Fibroblast of villous mesenchyme (primary cell): ENCODE measurements at regions not wholly inside any gene's neighbourhood (a gene's known extent, or its start where the extent isn't known, plus 50 kb on each side); places are given as distances from the start of the nearest gene placed in this dataset.
A peak's percentile ranks its signal among the peaks of the same experiment; 100 is the strongest.
"Not testable (repeated sequence)": the region's sequence is repeated elsewhere in the genome, so short reads cannot be mapped to it uniquely, and the experiment has no call there.

Source experiments
- DNase-seq: peaks from one replicate; pipeline ENCODE4 v3.0.0-alpha.2; 2010; ENCODE audit warnings: low read depth
- H3K4me3 ChIP-seq: 2 replicates; pipeline ENCODE4 v1.5.1; 2011; ENCODE audit warnings: low read depth, mild to moderate bottlenecking, low read length
- TF ChIP-seq, protein P1 (sequence below): IDR thresholded peaks from 2 replicates; pipeline ENCODE4 v1.5.1; 2012; ENCODE audit warnings: low read depth, mild to moderate bottlenecking, low read length; ENCODE audit not compliant: insufficient read depth

DNA sequence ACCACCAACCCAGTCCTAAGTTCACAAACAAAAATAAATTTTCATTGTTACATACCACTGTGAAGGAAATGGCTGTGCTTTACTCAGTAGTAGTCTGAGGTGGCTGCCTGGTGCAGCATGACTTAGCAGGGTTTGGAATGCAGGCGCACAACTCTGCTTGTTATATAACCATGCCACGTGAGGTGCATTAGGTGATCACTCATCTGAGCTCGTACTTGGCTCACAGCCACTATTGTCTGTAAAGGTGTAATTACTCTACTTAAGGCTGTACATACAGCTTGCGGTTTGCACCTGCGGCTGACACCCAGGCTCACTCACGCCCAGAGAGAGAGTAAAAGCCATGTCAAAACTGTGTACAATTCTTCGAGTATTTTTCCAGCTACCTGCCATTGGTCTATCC is 599.4 kb downstream of the LTN1 start:
- TF ChIP-seq, protein P1, sequence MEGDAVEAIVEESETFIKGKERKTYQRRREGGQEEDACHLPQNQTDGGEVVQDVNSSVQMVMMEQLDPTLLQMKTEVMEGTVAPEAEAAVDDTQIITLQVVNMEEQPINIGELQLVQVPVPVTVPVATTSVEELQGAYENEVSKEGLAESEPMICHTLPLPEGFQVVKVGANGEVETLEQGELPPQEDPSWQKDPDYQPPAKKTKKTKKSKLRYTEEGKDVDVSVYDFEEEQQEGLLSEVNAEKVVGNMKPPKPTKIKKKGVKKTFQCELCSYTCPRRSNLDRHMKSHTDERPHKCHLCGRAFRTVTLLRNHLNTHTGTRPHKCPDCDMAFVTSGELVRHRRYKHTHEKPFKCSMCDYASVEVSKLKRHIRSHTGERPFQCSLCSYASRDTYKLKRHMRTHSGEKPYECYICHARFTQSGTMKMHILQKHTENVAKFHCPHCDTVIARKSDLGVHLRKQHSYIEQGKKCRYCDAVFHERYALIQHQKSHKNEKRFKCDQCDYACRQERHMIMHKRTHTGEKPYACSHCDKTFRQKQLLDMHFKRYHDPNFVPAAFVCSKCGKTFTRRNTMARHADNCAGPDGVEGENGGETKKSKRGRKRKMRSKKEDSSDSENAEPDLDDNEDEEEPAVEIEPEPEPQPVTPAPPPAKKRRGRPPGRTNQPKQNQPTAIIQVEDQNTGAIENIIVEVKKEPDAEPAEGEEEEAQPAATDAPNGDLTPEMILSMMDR: no peak
- no peak for DNase-seq
- H3K4me3 ChIP-seq: no peak overlapping the region

DNA sequence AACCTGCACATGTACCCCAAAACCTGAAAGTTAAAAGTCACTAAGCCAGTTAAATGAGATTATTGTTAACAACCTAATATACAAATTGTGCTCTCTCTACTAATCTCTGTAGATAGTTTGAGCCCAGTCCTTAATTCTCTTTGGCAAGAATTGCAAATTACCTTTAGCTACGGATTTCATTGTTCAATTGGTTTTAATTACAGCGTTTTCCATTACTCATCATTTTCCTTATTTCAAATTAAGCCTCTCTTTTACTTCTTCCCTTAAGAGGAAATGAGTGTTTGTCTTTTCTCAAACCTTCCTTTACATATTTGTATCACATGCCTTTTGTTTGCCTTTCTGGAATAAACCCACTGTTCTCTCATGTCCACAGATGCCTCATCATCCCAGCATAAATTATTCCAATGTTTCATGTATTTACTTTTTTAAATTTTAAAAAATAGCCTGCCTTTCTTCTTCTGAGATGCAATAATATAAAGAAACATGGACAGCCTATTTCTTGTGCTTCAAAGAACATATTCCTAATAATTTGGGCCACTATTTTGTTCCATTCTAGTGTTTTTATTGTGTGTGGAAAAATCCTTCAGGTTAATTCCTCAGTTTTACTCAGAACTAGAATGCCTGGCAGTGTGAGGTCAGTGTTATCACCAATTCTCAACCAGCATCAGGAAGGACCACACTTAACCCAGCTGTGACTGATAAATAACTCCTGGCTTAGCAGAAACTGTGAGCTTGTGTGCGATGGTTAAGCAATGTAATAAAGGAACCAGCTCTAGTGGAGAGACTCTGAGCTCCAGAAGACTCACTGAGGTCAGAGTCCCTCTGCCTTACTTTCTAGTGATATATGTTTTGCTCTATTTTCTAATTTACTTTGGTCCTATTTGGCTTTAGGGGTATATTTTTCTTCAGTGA is 600.5 kb downstream of the LTN1 start:
- TF ChIP-seq, protein P1: no peak
- DNase-seq: peak; percentile 27
- H3K4me3 ChIP-seq: no peak overlapping the region

DNA sequence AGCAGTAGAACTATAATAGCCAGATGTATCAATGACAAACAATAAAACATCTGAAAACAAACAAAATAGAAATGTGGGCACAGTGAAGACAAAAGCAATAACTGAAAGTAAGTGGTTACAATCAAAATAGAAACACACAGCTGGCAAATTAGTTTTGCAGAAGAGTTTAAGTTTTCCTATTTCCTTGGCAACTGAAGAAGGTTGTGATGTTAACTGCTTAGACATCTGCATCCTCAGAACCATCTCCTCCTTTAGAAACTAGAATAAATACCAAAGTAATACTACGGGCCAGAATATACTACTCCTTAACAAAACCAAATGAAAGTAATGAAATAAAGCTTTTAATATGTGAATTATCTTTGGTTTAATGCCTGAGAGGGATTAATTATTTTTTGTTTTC is 605.5 kb downstream of the LTN1 start:
- TF ChIP-seq, protein P1: no peak
- no peak overlapping the region for H3K4me3 ChIP-seq
- DNase-seq: no peak

DNA sequence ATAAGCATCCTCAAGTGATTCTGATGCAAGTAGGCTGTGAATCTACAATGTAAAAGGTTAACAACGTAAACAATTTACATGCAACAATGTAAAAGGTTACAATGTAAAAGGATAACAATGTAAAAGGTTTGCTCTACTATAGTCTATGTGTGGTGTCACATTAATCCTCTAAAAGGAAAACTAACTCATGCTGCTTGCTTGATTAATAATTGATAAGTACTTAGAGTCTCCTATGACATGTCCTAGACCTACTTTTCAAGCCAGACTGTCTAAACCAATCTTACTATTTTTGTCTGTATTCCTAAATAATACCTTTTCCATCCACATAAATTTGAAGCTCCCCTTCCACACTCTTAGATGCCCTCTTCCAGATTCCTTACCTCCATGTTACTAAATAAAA is 606.8 kb downstream of the LTN1 start:
- H3K4me3 ChIP-seq: no peak overlapping the region

DNA sequence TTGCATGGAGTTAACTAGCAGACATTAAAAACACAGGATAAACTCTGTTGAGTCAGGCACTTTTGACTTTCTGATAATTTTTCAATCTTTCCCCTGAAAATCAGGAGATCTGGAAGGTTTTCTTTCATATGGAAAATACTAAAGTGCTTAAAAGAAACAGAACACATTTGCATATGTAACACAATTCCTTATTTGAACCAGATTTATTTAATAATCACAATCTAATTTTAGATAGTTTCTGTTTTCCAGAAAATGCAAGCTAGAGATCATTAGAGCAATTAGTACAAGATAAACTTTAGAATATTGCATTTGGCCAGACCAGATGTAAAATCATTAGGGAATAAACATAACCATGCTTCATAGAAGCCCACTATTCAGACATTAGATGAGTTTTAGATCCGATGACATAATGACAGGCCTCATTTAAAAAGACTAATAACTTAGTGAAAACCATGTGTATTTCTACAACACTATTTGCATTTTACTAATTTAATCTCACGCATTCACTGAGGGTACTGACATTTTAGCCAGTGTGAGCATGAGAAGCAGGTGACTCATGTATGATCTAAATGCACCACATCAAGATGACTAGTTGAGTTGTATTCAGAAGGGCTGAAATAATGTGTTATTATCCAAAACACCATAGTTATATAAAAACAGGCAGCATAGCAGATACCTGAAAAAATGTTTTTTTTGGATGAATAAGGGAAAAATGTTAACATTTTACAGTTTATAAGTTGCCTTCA is 611.5 kb downstream of the LTN1 start:
- DNase-seq, H3K4me3 ChIP-seq: not testable (repeated sequence)

More for the DNA sequence above, 606.8 kb downstream of the LTN1 start:
- TF ChIP-seq, protein P1: no peak
- no peak for DNase-seq

DNA sequence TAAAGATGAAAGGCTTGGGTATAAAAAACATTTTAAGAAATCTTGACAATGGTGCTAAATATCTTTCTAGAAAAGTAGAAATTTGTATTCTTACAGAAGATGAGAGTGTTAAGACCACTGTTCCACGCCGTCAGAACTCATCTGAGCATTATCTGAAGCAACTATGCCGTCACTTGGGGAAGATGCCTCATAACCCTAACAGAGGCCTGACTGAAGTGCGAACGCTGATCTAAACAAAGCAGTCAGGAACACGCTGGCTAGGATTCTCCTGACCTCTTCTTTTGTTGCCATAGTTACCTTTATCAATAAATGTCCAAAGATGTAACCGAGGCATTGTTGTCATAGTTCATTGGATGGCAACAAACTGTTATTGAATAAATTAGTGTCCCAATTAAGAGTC is 612.4 kb downstream of the LTN1 start:
- no peak overlapping the region for H3K4me3 ChIP-seq
- no peak for DNase-seq
- TF ChIP-seq, protein P1: no peak

DNA sequence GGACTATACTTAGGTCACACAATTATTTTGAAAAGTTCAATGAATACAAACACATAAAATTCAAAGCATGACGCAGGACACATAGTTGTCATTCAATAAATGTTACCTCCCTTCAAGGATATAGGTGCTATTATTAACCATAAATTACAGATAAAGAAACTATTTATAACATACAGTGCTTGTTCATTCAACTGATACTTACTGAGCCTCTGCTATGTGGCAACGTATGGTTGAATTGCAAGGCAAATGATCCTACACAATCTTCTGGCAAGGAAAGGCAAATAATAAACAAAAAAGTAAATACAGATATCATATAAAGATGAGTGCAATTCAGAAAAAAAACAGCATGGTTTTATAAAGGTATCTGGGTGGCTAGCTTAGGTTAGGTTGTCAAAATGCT is 614.7 kb downstream of the LTN1 start:
- H3K4me3 ChIP-seq: no peak overlapping the region
- no peak for DNase-seq
- TF ChIP-seq, protein P1: no peak
